Mucosa of descending colon (tissue), 3 donors: ENCODE measurements at regions not wholly inside any gene's neighbourhood (a gene's known extent, or its start where the extent isn't known, plus 50 kb on each side); places are given as distances from the start of the nearest gene placed in this dataset.

Source experiments
- ATAC-seq: fragments of 200-7000 bp; cut with Tn5 transposase; one replicate; pipeline ENCODE4 v1.9.1; 2020; ENCODE audit warnings: mild to moderate bottlenecking, moderate library complexity
- DNase-seq, 3 donors: peaks; one replicate each; pipeline ENCODE4 v3.0.0-alpha.2; 2020
- H3K36me3 ChIP-seq: fragments of 200-600 bp; one replicate; pipeline ENCODE4 v1.8.0; 2021; ENCODE audit warnings: low read depth, mild to moderate bottlenecking
- H3K4me1 ChIP-seq: fragments of 200-600 bp; one replicate; pipeline ENCODE4 v1.8.0; 2021; ENCODE audit warnings: low read depth, mild to moderate bottlenecking
- H3K4me3 ChIP-seq: fragments of 200-600 bp; one replicate; pipeline ENCODE4 v1.8.0; 2021; ENCODE audit warnings: mild to moderate bottlenecking
- H3K9me3 ChIP-seq: fragments of 200-600 bp; one replicate; pipeline ENCODE4 v1.8.0; 2021; ENCODE audit warnings: mild to moderate bottlenecking
- CTCF ChIP-seq: fragments of 200-600 bp; IDR thresholded peaks from one replicate; pipeline ENCODE4 v1.8.0; 2022; ENCODE audit warnings: antibody characterized with exemption, mild to moderate bottlenecking
- intact Hi-C, 2 donors: fragments of 100-400 bp; cut with DNase I in 1 of 2; cut with micrococcal nuclease in 1 of 2; formaldehyde crosslinking; loops; one replicate each; pipeline versions ENCODE4 v1.11.0 to v1.11.1; 2022; cut with DNase I, micrococcal nuclease
- donor health status: DM: no; HTN: no; CAD: no; lungs with moderate emphysema.
- donor health status: DM: no; HTN: no; CAD: no.
- donor health status: DM: no; HTN: yes; CAD: no.

GRCh38 chr6:112464901-112465665 is 118.0 kb downstream of the RFPL4B start:
- Histone ChIP-seq H3K9me3 (no peaks in the 10 kb centered on the region), H3K4me1 (no peaks in the 10 kb centered on the region), H3K4me3 (no peak overlapping the region), H3K36me3 (no peaks in the 10 kb centered on the region)
- intact Hi-C loops = no loop called here
- no peak for TF ChIP-seq CTCF
- DNase-seq = no peak
- no peak for ATAC-seq

- no peaks in the 10 kb centered on the region for H3K9me3 ChIP-seq
- intact Hi-C loops = no loop called here
- TF ChIP-seq CTCF = no peak
- H3K4me1 ChIP-seq = no peaks in the 10 kb centered on the region
- H3K36me3 ChIP-seq = no peaks in the 10 kb centered on the region
- ATAC-seq = no peak
- DNase-seq = no peak
- H3K4me3 ChIP-seq = no peak overlapping the region
Observed at GRCh38 chr6:112466373-112467151, 119.4 kb downstream of the RFPL4B start.

- TF ChIP-seq CTCF = no peak
- DNase-seq = no peak
- Histone ChIP-seq H3K4me3 (no peak overlapping the region), H3K9me3 (no peaks in the 10 kb centered on the region), H3K4me1 (no peaks in the 10 kb centered on the region), H3K36me3 (no peaks in the 10 kb centered on the region)
- no peak for ATAC-seq
- intact Hi-C loops = no loop called here
Observed at GRCh38 chr6:112468359-112468758, 121.2 kb downstream of the RFPL4B start.

- Histone ChIP-seq H3K9me3 (no peaks in the 10 kb centered on the region), H3K36me3 (no peaks in the 10 kb centered on the region), H3K4me1 (no peaks in the 10 kb centered on the region), H3K4me3 (no peak overlapping the region)
- TF ChIP-seq CTCF = no peak
- intact Hi-C loops = no loop called here
- ATAC-seq = no peak
- no peak for DNase-seq
Observed at GRCh38 chr6:112469306-112469705, 122.2 kb downstream of the RFPL4B start.

GRCh38 chr6:112470376-112470775 is 123.2 kb downstream of the RFPL4B start:
- intact Hi-C loops = no loop called here
- Histone ChIP-seq H3K4me3 (no peak overlapping the region), H3K4me1 (no peaks in the 10 kb centered on the region), H3K9me3 (no peaks in the 10 kb centered on the region), H3K36me3 (no peaks in the 10 kb centered on the region)
- DNase-seq = no peak
- ATAC-seq = no peak
- TF ChIP-seq CTCF = no peak
